ENCODE measurements at regions not wholly inside any gene's neighbourhood (a gene's known extent, or its start where the extent isn't known, plus 50 kb on each side); places are given as distances from the start of the nearest gene placed in this dataset.

DNA sequence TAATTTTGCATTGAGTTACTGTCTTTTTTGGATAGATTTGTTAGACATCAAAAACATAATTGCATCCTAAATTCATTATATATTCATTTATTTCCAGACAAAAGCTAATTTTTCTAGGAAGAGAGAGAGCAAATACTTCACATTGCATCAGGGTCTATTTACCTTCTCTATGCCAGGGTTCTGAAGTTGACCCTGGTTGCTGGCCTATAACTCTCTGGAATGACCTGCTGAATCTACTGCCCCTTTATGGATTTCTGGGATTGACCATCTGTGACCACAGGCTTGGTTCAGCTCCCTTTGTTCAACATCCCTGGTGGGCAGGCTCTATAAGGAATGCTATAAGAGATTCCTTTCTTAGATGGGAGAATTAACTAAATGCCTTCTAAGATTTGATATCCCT lies 414.8 kb upstream of the STXBP6 start:
- TF ChIP-seq, protein P1, sequence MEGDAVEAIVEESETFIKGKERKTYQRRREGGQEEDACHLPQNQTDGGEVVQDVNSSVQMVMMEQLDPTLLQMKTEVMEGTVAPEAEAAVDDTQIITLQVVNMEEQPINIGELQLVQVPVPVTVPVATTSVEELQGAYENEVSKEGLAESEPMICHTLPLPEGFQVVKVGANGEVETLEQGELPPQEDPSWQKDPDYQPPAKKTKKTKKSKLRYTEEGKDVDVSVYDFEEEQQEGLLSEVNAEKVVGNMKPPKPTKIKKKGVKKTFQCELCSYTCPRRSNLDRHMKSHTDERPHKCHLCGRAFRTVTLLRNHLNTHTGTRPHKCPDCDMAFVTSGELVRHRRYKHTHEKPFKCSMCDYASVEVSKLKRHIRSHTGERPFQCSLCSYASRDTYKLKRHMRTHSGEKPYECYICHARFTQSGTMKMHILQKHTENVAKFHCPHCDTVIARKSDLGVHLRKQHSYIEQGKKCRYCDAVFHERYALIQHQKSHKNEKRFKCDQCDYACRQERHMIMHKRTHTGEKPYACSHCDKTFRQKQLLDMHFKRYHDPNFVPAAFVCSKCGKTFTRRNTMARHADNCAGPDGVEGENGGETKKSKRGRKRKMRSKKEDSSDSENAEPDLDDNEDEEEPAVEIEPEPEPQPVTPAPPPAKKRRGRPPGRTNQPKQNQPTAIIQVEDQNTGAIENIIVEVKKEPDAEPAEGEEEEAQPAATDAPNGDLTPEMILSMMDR (conservative IDR thresholded peaks at IDR 0.05 in 1 of 2, IDR thresholded peaks at IDR 0.05 in 1 of 2; ENCODE audit: extremely low read depth in 1 of 2, insufficient read depth in 1 of 2, low read depth in 1 of 2, low read length in 2 of 2): no peak
- TF ChIP-seq EZH2 (IDR thresholded peaks at IDR 0.05; ENCODE audit: borderline replicate concordance, low read length): no peak
